GM19468 (cell line): ENCODE measurements at regions not wholly inside any gene's neighbourhood (a gene's known extent, or its start where the extent isn't known, plus 50 kb on each side); places are given as distances from the start of the nearest gene placed in this dataset.
"Not testable (repeated sequence)": the region's sequence is repeated elsewhere in the genome, so short reads cannot be mapped to it uniquely, and the experiment has no call there.

Experiments
- ATAC-seq: cut with Tn5 transposase; IDR thresholded peaks from one replicate; pipeline ENCODE4 v1.9.1; 2021; ENCODE audit warnings: mild to moderate bottlenecking, moderate library complexity, moderate number of reproducible peaks; ENCODE audit not compliant: unreplicated experiment; ENCODE audit errors: extremely low read depth

DNA sequence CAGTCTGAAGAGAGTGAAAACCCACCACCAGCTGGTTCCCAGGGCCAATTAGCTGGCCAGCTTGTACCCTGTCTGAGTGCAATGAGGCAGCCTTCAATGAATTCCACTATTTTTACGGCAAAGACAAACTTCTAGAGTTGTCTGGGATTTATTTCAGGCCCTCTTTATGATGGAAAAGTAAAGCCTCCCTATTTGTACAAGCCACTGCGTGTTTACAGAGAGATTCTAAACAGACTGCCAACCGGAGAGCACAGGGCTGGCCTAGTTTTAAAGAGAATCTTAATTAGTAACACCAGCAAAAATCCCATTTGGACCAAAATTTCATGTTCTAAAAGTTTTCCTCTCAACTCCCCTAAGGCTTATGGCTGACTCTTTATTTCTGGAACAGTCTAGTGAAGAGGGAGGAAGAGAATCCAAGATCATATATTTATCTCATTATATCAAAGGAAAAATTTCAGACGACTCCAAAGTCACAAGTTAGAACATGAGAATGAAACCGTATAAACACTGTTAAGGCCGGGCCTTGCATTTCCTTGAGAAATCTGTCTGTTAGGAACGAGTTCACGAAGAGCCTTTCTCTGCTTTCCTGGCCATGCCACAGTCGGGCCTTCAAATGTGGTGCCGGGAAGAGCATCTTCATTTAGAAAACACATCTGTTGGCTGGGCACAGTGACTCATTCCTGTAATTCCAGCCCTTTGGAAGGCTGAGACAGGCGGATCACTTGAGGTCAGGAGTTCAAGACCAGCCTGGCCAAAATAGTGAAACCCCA lies 724.6 kb upstream of the NRP1 start:
- no peak for ATAC-seq

DNA sequence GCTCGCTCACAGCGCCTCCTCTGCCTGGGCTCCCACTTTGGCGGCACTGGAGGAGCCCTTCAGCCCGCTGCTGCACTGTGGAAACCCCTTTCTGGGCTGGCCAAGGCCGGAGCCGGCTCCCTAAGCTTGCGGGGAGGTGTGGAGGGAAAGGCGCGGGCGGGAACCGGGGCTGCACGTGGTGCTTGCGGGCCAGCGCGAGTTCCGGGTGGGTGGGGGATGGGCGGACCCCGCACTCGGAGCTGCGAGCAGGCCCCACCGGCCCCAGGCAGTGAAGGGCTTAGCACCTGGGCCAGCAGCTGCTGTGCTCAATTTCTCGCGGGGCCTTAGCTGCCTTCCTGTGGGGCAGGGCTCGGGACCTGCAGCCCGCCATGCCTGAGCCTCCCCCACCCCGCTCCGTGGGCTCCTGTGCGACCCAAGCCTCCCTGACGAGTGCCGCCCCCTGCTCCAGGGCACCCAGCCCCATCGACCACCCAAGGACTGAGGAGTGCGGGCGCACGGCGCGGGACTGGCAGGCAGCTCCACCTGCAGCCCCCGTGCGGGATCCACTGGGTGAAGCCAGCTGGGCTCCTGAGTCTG lies 721.0 kb upstream of the NRP1 start:
- not testable (repeated sequence) for ATAC-seq

- no peak for ATAC-seq
Observed at GRCh38 chr10:34049887-34050286, 715.4 kb upstream of the NRP1 start.

GRCh38 chr10:34049469-34049868 lies 715.0 kb upstream of the NRP1 start:
- ATAC-seq: no peak

DNA sequence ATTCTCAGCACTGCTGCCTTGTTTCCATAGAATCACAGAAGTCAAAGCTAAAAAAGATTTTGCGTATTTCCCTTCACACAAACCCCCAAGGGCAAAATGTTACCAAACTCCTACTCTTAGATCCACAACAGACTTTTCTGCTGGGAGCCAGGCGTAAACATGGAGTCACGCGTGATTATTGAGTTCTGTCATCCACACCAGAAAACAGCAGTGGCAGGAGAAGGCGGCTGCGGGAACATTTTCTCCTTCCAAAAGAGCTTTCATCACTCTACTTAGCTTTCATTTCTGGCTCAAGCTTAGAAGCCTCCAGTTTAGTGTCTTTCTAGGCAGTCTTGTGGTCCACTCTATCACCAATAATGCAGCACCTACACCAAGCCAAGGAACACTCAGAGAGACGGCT lies 712.9 kb upstream of the NRP1 start:
- ATAC-seq: no peak

DNA sequence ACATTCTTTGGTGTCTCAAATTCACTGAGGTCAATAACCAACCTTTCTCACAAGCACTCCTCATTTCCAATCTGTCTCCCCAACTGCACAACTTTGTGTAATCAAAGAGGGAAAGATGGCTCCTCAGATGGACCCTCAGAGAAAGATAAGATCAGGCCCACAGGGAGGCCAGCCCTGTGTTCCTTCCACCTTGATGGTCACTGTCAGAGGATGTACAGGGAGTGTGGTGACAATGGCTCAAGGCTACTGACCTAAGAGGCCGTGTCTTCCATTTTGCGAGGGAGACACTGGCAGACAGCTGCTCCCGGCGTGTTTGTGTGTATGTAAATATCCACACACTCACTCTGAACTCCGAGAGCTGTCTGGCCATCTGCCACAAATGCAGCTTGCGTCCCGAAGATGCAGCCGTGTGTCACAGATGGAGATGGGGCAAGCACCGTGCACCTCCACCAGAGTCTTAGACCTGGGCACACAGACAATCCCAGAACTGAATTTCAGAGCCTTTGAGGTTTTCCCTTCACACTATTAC lies 712.1 kb upstream of the NRP1 start:
- ATAC-seq: no peak

DNA sequence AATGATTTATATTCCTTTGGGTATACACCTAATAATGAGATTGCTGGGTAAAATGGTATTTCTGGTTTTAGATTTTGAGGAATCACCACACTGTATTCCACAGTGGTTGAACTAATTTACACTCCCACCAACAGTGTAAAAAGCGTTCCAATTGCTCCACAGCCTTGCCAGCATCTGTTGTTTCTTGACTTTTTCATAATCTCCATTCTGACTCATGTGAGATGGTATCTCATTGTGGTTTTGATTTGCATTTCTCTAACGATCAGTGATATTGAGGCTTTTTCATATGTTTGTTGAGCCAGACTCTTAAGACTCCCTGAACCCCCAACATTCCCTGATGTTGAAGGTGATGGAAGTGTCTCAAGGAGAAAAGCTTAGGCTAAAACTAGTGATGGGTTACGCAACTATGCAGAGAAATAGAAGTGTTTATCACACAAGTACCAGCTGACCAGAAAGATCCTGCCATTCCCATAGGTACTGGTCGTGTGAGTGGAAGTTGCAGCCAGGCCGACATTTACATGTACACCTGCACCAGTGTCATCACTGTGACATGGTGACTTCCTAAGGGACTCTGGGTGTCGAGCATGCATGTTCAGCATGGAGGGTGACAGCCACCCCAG lies 711.2 kb upstream of the NRP1 start:
- no peak for ATAC-seq

- no peak for ATAC-seq
Observed at GRCh38 chr10:34041871-34042270, 707.4 kb upstream of the NRP1 start.

DNA sequence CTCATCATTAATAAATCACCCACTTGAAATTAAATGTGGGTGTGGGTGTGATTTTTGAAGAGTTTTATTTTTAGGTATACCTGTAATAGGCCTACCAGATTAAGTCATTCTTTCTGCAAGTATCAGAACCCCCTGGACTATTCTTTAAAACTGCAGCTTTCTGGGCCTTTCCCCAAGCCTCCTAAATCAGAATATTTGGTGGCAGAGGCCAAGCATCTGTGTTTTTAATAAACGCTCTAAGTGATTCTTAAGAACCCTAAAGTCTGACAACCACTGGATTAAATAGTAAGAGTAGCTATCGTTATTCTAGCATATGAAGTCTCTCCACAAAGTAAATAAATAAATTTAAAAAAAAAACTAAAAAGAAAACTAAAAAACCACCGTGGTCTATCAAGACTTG lies 703.0 kb upstream of the NRP1 start:
- no peak for ATAC-seq

- ATAC-seq: not testable (repeated sequence)
Observed at GRCh38 chr10:34035241-34035790, 700.8 kb upstream of the NRP1 start.

DNA sequence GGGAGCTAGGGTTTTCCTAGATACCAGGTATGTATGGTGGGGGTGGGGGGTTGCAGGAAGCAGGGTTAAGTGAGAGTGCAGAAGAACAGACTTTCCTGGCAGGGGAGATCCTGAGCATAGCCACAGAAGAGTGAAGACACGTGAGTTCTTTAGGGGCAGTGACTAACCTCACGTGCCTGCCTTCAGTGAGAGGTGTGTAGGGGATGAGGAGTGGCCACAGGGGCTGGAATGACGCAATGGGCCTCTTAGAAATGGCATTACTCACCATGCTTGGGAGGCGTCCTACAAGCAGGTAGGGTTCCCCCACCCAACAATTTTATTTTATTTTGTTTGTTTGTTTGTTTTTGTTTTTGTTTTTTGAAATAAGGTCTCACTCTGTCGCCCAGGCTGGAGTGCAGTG lies 698.6 kb upstream of the NRP1 start:
- no peak for ATAC-seq

GRCh38 chr10:34032564-34032963 lies 698.1 kb upstream of the NRP1 start:
- no peak for ATAC-seq

- ATAC-seq: no peak
Observed at GRCh38 chr10:34031400-34031799, 696.9 kb upstream of the NRP1 start.

DNA sequence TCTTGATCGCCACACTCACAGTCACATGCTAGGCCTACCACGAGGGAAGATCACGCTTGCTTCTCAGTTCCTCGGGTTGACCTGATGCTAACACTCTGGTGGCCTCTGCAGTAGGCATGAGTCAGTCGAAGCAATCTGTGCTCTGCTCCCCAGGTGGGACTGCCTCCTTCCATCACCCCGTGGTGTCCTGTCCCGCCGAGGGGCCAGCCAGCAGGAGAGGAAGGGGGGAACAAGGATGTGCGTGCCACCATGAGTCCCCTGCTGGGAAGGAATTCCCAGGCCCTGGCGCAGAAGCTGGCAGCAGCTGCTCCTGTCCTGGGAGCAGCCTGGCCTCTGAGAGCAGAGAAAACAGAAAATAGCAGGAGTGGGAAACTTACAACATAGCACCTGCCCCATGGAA lies 695.0 kb upstream of the NRP1 start:
- ATAC-seq: no peak

GRCh38 chr10:34028936-34029335 lies 694.5 kb upstream of the NRP1 start:
- no peak for ATAC-seq

DNA sequence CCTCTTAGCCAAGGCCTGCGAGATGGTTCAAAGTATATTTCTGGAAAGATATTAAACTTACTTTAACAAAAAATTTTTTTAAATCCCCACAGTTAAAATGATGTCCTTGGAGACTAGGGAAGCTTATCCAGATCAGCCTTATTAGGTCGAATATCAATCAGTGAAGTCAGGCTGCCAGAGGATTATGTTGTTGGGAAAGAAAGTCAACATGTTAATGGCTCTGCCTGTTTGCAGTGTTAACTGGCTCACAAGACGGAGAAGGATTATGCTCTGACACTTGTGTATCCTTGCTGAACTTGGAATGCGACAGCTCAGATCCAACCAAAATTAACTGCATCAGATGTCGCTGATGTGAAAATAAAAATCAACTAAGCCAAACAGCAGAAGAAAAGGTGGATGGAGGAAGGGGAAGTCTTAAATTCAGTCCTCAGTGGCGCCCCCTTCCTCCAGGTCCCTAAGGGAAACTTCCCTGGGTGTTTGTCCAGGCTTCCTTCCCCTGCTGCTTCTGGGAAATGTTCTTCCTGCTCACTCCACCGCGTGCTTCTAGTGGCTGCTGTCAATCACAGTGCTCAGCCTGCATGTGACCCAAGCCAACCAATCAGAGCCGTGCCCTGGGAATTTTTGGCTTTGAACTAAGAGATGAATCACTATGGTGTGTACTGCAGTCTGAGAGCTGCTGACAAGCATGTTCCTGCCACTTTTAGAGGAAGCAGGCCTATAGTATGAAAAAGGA lies 690.4 kb upstream of the NRP1 start:
- no peak for ATAC-seq

GRCh38 chr10:34024282-34024681 lies 689.8 kb upstream of the NRP1 start:
- no peak for ATAC-seq

GRCh38 chr10:34022195-34022594 lies 687.7 kb upstream of the NRP1 start:
- ATAC-seq: no peak

GRCh38 chr10:34018784-34019183 lies 684.3 kb upstream of the NRP1 start:
- no peak for ATAC-seq

DNA sequence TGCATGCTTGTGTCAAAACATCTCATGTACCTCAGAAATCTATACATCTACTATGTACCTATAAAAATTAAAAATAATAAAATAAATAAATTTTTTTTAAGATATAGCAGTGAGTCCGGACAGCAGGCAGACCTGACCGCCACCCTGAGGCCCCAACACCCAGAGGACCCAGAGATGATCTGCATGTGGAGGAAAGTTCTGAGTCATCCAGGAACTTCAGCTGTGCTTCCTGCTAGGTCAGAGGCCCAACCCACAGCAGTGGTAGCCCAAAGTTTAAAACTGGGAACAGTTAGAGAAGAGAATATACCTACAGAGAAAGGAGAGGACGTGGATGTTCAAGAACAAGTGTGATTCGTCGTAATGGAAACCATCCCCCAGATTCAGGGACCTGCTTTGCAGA lies 683.7 kb upstream of the NRP1 start:
- no peak for ATAC-seq
